Naive thymus-derived CD8-positive, alpha-beta T cell (primary cell): ENCODE measurements at regions not wholly inside any gene's neighbourhood (a gene's known extent, or its start where the extent isn't known, plus 50 kb on each side); places are given as distances from the start of the nearest gene placed in this dataset.
"Not testable (repeated sequence)": the region's sequence is repeated elsewhere in the genome, so short reads cannot be mapped to it uniquely, and the experiment has no call there.

ENCODE experiments used
- ATAC-seq, 2 donors: fragments of 150-1000 bp; cut with Tn5 transposase in 1 of 2; sonication (Bioruptor Pico), chemical (Tn5 transposase) in 1 of 2; 1 replicate in 1 of 2; 2 replicates in 1 of 2; pipeline ENCODE4 v1.10.0; 2021; ENCODE audit warnings: mild to moderate bottlenecking in 2 of 2, moderate library complexity in 2 of 2
- POLR2A ChIA-PET: fragments of 350-600 bp; sonication (Branson Sonifier 250); formaldehyde crosslinking; loops from one replicate; lab custom pipeline; 2021; ENCODE audit warnings: antibody characterized with exemption; lab: Charles Lee
- DNase-seq, 10 donors: peaks; one replicate each; pipeline versions ENCODE4 v3.0.0 to v3.0.0-alpha.2; 2020 to 2022
- H3K27ac Mint-ChIP-seq, 10 donors: one replicate each; pipeline ENCODE4 v1.8.0; 2020 to 2022; ENCODE audit warnings: mild to moderate bottlenecking in 10 of 10, mixed read lengths in 10 of 10, moderate library complexity in 4 of 10, inconsistent platforms in 1 of 10
- H3K27me3 Mint-ChIP-seq, 5 donors: one replicate each; pipeline ENCODE4 v1.8.0; 2021 to 2022; ENCODE audit warnings: mixed read lengths in 5 of 5
- H3K36me3 Mint-ChIP-seq, 3 donors: one replicate each; pipeline ENCODE4 v1.8.0; 2020 to 2022; ENCODE audit warnings: mixed read lengths in 3 of 3, mild to moderate bottlenecking in 2 of 3, inconsistent platforms in 1 of 3
- H3K4me1 Mint-ChIP-seq, 4 donors: one replicate each; pipeline ENCODE4 v1.8.0; 2021 to 2022; ENCODE audit warnings: mixed read lengths in 4 of 4
- H3K4me3 Mint-ChIP-seq, 10 donors: one replicate each; pipeline ENCODE4 v1.8.0; 2020 to 2022; ENCODE audit warnings: mild to moderate bottlenecking in 10 of 10, mixed read lengths in 10 of 10, moderate library complexity in 6 of 10, inconsistent platforms in 1 of 10
- H3K9me3 Mint-ChIP-seq, 9 donors: one replicate each; pipeline ENCODE4 v1.8.0; 2020 to 2022; ENCODE audit warnings: mixed read lengths in 9 of 9, mild to moderate bottlenecking in 3 of 9, inconsistent platforms in 1 of 9, moderate library complexity in 1 of 9

DNA sequence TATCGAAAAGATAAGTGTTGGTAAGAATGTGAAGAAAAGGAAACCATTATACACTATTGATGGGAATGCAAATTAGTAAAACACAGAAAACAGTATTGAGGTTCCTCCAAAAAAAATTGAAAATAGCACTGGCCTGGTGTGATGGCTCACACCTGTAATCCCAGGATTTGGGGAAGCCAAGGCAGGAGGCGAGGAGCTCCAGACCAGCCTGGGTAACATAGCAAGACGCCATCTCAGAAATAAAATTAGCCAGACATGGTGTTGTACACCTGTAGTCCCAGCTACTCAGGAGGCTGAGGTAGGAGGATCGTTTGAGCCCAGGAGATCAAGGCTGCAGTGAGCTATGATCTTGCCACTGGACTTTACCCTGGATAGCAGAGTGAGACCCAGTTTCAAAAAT lies 5303.4 kb upstream of the TPTE start:
- H3K4me3 Mint-ChIP-seq, DNase-seq, H3K27me3 Mint-ChIP-seq, H3K4me1 Mint-ChIP-seq, H3K27ac Mint-ChIP-seq, ATAC-seq, POLR2A ChIA-PET: not testable (repeated sequence)
- Mint-ChIP-seq H3K36me3 (peaks cover 0 to 19% (median 0%) of the 10 kb centered on the region in 3 donors), H3K9me3 (peaks cover 15 to 56% (median 33%) of the 10 kb centered on the region in 9 donors)

GRCh38 chr21:5219988-5220387 lies 5301.4 kb upstream of the TPTE start:
- ATAC-seq, result not testable (repeated sequence)

DNA sequence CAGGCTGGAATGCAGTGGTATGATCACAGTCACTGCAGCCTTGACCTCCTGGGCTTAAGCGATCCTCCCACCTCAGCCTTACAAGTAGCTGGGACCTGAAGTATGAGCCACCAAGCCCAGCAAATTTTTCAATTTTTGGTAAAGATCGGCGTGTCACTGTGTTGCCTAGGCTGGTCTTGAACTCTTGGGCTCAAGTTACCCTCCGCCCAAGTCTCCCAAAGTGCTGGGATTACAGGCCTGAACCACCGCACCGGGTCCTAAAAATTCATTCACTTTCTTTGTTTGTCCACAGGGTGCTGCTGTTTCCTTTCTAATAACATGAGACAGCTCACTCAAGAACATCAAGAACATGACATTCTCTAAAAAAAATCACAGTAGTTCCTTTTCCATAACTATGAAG lies 5300.9 kb upstream of the TPTE start:
- DNase-seq, H3K27ac Mint-ChIP-seq, POLR2A ChIA-PET, H3K27me3 Mint-ChIP-seq, H3K4me3 Mint-ChIP-seq, ATAC-seq, H3K4me1 Mint-ChIP-seq: not testable (repeated sequence)
- Mint-ChIP-seq H3K36me3 (peaks cover 0 to 31% (median 0%) of the 10 kb centered on the region in 3 donors), H3K9me3 (peaks cover 24 to 79% (median 48%) of the 10 kb centered on the region in 9 donors)

More at GRCh38 chr21:5219988-5220387, 5301.4 kb upstream of the TPTE start:
- Mint-ChIP-seq H3K9me3 (peaks cover 22 to 76% (median 47%) of the 10 kb centered on the region in 9 donors), H3K36me3 (peaks cover 0 to 31% (median 0%) of the 10 kb centered on the region in 3 donors)
- H3K27me3 Mint-ChIP-seq, H3K4me1 Mint-ChIP-seq, POLR2A ChIA-PET, H3K27ac Mint-ChIP-seq, DNase-seq, H3K4me3 Mint-ChIP-seq: not testable (repeated sequence)

DNA sequence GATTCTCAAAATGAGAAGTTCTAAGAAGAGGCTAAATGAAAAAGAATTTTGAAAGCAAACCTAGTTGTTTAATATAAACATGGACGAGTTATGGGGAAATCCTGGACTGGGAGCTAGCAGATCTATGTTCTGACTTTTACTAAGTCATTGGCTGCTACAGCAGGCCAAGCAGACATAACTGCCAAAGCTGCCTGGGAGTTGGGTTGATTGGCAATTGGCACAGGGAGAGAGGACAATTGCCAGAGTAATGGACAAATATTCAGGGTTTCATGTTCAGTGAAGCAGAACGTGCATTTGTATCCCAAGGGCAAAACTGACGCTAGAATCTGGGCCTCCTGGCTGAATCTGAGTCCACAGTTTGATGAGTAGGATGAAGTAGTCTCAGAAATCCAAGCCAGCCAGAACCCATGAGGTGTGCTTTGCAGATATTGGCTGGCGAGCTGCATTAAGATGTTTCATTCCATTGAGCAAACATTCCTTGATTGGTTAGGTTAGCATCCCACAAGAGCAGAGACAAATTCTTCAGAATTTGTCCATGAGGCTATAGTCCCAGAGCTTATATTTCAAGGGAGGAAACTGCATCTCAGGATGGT lies 5299.8 kb upstream of the TPTE start:
- H3K36me3 Mint-ChIP-seq, result peaks cover 0 to 31% (median 0%) of the 10 kb centered on the region in 3 donors
- H3K4me3 Mint-ChIP-seq, H3K27me3 Mint-ChIP-seq, POLR2A ChIA-PET, H3K27ac Mint-ChIP-seq, DNase-seq, ATAC-seq, H3K4me1 Mint-ChIP-seq: not testable (repeated sequence)
- peaks cover 28 to 85% (median 51%) of the 10 kb centered on the region in 9 donors for H3K9me3 Mint-ChIP-seq

GRCh38 chr21:5222996-5223782 lies 5298.2 kb upstream of the TPTE start:
- H3K4me3 Mint-ChIP-seq, H3K4me1 Mint-ChIP-seq, POLR2A ChIA-PET, DNase-seq, ATAC-seq, H3K27ac Mint-ChIP-seq, H3K27me3 Mint-ChIP-seq: not testable (repeated sequence)
- H3K36me3 Mint-ChIP-seq, result peaks cover 0 to 41% (median 0%) of the 10 kb centered on the region in 3 donors
- H3K9me3 Mint-ChIP-seq, result peaks cover 25 to 85% (median 50%) of the 10 kb centered on the region in 9 donors

- H3K9me3 Mint-ChIP-seq, result peaks cover 26 to 85% (median 46%) of the 10 kb centered on the region in 9 donors
- ATAC-seq, DNase-seq, H3K27me3 Mint-ChIP-seq, H3K4me1 Mint-ChIP-seq, H3K4me3 Mint-ChIP-seq, H3K27ac Mint-ChIP-seq, POLR2A ChIA-PET: not testable (repeated sequence)
- H3K36me3 Mint-ChIP-seq, result peaks cover 0 to 40% (median 0%) of the 10 kb centered on the region in 3 donors
These were observed 5297.2 kb upstream of the TPTE start for GRCh38 chr21:5224156-5224555.

- POLR2A ChIA-PET, H3K27ac Mint-ChIP-seq: not testable (repeated sequence)
These were observed 5294.1 kb upstream of the TPTE start for GRCh38 chr21:5227252-5227651.

DNA sequence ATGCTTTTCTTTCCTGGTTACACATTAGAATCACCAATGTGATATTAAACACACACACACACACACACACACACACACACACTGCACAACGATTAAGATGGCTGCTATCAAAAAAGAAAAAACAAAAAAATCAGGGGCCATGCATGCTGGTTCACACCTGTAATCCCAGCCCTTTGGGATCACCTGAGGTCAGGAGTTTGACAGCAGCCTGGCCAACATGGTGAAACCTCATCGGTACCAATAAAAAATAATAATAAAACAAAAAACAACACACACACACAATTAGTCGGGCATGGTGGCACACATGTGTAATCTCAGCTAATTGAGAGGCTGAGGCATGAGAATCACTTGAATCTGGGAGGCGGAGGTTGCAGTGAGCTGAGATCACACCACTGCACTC lies 5290.8 kb upstream of the TPTE start:
- ATAC-seq, DNase-seq, H3K4me3 Mint-ChIP-seq, H3K4me1 Mint-ChIP-seq, H3K27ac Mint-ChIP-seq, H3K27me3 Mint-ChIP-seq, POLR2A ChIA-PET: not testable (repeated sequence)
- Mint-ChIP-seq H3K9me3 (peaks cover 26 to 79% (median 46%) of the 10 kb centered on the region in 9 donors), H3K36me3 (peaks cover 0 to 46% (median 2%) of the 10 kb centered on the region in 3 donors)

More at GRCh38 chr21:5227252-5227651, 5294.1 kb upstream of the TPTE start:
- ATAC-seq, H3K4me1 Mint-ChIP-seq, H3K27me3 Mint-ChIP-seq, DNase-seq: not testable (repeated sequence)
- Mint-ChIP-seq H3K4me3 (peak overlapping the region in 1 of 10 donors; percentile 2), H3K9me3 (peaks cover 25 to 78% (median 44%) of the 10 kb centered on the region in 9 donors), H3K36me3 (peaks cover 0 to 35% (median 0%) of the 10 kb centered on the region in 3 donors)

DNA sequence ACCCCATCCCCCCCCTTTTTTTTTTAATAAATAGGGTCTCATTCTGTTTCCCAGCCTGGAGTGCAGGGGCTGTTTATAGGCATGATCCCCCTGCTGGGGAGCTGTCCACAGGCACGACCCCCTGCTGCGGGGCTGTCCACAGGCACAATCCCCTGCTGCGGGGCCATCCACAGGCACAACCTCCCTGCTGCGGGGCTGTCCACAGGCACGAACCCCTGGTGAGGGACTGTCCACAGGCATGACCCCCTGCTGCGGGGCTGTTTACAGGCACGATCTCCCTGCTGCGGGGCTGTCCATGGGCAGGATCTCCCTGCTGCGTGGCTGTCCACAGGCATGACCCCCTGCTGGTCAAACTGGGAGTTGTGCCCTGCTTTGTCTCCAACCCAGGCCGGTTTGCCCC lies 5290.1 kb upstream of the TPTE start:
- DNase-seq, H3K4me1 Mint-ChIP-seq, H3K27ac Mint-ChIP-seq, ATAC-seq, H3K4me3 Mint-ChIP-seq, H3K27me3 Mint-ChIP-seq, POLR2A ChIA-PET: not testable (repeated sequence)
- H3K9me3 Mint-ChIP-seq, result peaks cover 25 to 76% (median 53%) of the 10 kb centered on the region in 9 donors
- peaks cover 0 to 49% (median 2%) of the 10 kb centered on the region in 3 donors for H3K36me3 Mint-ChIP-seq

DNA sequence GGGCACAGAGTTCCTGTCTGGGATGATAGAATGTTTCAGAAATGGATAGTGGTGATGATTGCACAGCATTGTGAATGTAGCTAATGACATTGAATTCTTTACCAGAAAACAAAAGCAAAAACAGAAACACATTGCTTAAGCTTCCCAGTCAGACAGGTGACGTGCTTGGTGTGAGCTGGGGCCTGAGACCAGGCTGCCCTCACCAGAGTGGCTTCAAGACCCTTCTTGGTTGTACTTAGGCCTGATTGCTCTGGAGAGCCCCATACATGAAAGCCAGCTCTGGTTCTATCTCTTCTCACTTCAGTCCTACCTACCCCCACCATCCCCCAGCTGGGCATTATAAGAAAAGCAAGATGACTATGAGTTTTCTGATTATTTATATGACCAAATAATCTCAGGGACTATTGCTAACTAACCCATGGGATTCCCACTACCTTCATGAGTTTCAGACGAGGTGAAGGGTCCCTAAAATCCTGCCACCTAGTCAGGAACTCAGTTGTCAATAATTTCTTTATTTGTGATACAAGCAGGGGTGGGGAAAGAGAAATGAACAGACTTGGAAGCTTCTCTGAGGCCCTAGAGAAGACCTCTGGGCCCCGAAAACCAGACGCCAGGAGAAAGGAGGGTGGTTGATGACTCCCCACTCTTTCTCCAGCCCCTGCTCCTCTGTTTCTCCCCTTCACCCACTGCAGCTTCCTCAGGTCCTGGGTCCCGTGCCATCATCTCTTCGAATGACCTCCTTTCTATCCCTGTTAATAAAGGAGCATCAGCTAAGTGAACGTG lies 5289.0 kb upstream of the TPTE start:
- H3K4me1 Mint-ChIP-seq, ATAC-seq, H3K27me3 Mint-ChIP-seq, POLR2A ChIA-PET, H3K4me3 Mint-ChIP-seq, H3K27ac Mint-ChIP-seq, DNase-seq: not testable (repeated sequence)
- peaks cover 0 to 44% (median 2%) of the 10 kb centered on the region in 3 donors for H3K36me3 Mint-ChIP-seq
- peaks cover 26 to 75% (median 49%) of the 10 kb centered on the region in 9 donors for H3K9me3 Mint-ChIP-seq

- ATAC-seq, POLR2A ChIA-PET: not testable (repeated sequence)
These were observed 5285.6 kb upstream of the TPTE start for GRCh38 chr21:5235761-5236160.

GRCh38 chr21:5236846-5237675 lies 5284.3 kb upstream of the TPTE start:
- peaks cover 17 to 77% (median 46%) of the 10 kb centered on the region in 9 donors for H3K9me3 Mint-ChIP-seq
- peaks cover 0 to 32% (median 2%) of the 10 kb centered on the region in 3 donors for H3K36me3 Mint-ChIP-seq
- H3K27me3 Mint-ChIP-seq, H3K4me3 Mint-ChIP-seq, H3K4me1 Mint-ChIP-seq, ATAC-seq, H3K27ac Mint-ChIP-seq, DNase-seq, POLR2A ChIA-PET: not testable (repeated sequence)

More at GRCh38 chr21:5235761-5236160, 5285.6 kb upstream of the TPTE start:
- H3K27me3 Mint-ChIP-seq, H3K4me1 Mint-ChIP-seq, H3K4me3 Mint-ChIP-seq, DNase-seq, H3K27ac Mint-ChIP-seq: not testable (repeated sequence)
- peaks cover 0 to 32% (median 2%) of the 10 kb centered on the region in 3 donors for H3K36me3 Mint-ChIP-seq
- H3K9me3 Mint-ChIP-seq, result peaks cover 19 to 74% (median 45%) of the 10 kb centered on the region in 9 donors
